Stimulated activated CD4-positive, alpha-beta T cell treated with anti-CD3 and anti-CD28 coated beads, Interleukin-4, amount 100 ng/mL, for 1 hour (primary cell): ENCODE measurements at regions not wholly inside any gene's neighbourhood (a gene's known extent, or its start where the extent isn't known, plus 50 kb on each side); places are given as distances from the start of the nearest gene placed in this dataset.

ENCODE experiments used
- DNase-seq: peaks from one replicate; pipeline ENCODE4 v3.0.0-alpha.2; 2020

- no peak for DNase-seq
These were observed 150.4 kb upstream of the MAX start for GRCh38 chr14:65252482-65253255.

- no peak for DNase-seq
These were observed 152.8 kb upstream of the MAX start for GRCh38 chr14:65255029-65255545.

GRCh38 chr14:65255583-65256461 lies 153.5 kb upstream of the MAX start:
- DNase-seq = no peak

GRCh38 chr14:65256714-65257113 lies 154.4 kb upstream of the MAX start:
- no peak for DNase-seq

GRCh38 chr14:65257425-65257824 lies 155.1 kb upstream of the FUT8 start:
- DNase-seq = no peak

- no peak for DNase-seq
These were observed 154.1 kb upstream of the FUT8 start for GRCh38 chr14:65258391-65258790.

- no peak for DNase-seq
These were observed 153.5 kb upstream of the FUT8 start for GRCh38 chr14:65259000-65259399.

GRCh38 chr14:65260786-65261185 lies 151.7 kb upstream of the FUT8 start:
- no peak for DNase-seq

GRCh38 chr14:65261425-65261920 lies 151.1 kb upstream of the FUT8 start:
- DNase-seq = no peak

- DNase-seq = no peak
These were observed 150.6 kb upstream of the FUT8 start for GRCh38 chr14:65261946-65262345.

- no peak for DNase-seq
These were observed 149.2 kb upstream of the FUT8 start for GRCh38 chr14:65263177-65263788.

- DNase-seq = no peak
These were observed 144.7 kb upstream of the FUT8 start for GRCh38 chr14:65267856-65268255.

GRCh38 chr14:65268594-65268993 lies 143.9 kb upstream of the FUT8 start:
- DNase-seq = no peak

- no peak for DNase-seq
These were observed 142.8 kb upstream of the FUT8 start for GRCh38 chr14:65269732-65270131.

- DNase-seq = no peak
These were observed 135.5 kb upstream of the FUT8 start for GRCh38 chr14:65277027-65277426.

- no peak for DNase-seq
These were observed 134.8 kb upstream of the FUT8 start for GRCh38 chr14:65277580-65278270.

GRCh38 chr14:65278589-65278988 lies 133.9 kb upstream of the FUT8 start:
- DNase-seq = no peak

- no peak for DNase-seq
These were observed 133.0 kb upstream of the FUT8 start for GRCh38 chr14:65279510-65279909.

GRCh38 chr14:65279958-65280357 lies 132.6 kb upstream of the FUT8 start:
- DNase-seq = no peak

GRCh38 chr14:65280653-65281052 lies 131.9 kb upstream of the FUT8 start:
- DNase-seq = no peak

GRCh38 chr14:65281991-65282895 lies 130.3 kb upstream of the FUT8 start:
- DNase-seq = no peak

- no peak for DNase-seq
These were observed 129.7 kb upstream of the FUT8 start for GRCh38 chr14:65282896-65283253.
